ENCODE measurements at regions not wholly inside any gene's neighbourhood (a gene's known extent, or its start where the extent isn't known, plus 50 kb on each side); places are given as distances from the start of the nearest gene placed in this dataset.

DNA sequence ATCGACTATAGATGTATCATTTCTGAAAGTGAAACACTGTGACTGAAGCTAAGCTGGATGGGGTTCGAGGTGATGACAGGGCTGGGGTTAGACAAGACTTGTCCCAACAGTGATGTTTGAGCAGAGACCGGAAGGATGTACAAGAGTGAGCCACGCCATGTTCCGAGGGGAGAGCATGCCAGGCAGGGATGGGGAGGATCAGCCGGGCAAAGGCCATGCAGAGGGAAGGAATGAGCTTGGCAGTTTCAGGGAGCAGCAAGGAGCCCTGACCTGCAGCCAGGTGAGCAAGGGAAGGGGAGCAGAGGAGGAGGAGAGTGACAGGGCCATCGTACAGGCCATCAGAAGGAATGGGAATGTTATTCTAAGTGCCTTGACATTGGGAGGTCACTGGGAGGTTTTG lies 114.9 kb upstream of the GPR26 start:
- Mint-ChIP-seq H3K4me3 (no peak overlapping the region), H3K27me3 (ENCODE audit: low read depth) (no peaks in the 10 kb centered on the region; the same call in none of the 2 replicates), H3K4me1 (peaks cover 21 to 24% of the 10 kb centered on the region in 2 experiments), H3K9me3 (no peaks in the 10 kb centered on the region), H3K27ac (peak overlapping the region in 2 of 3 experiments; percentile 19 to 45; a peak in 2 of 7 replicates), H3K36me3 (ENCODE audit: insufficient read depth in 1 of 3, low read depth in 3 of 3) (no peaks in the 10 kb centered on the region; a peak in 1 of 7 replicates)
- H3K56ac ChIP-seq (ENCODE audit: insufficient read length, low read depth, low read length): no peak overlapping the region
- H4K8ac ChIP-seq (replicated peaks; ENCODE audit: insufficient read length, low read depth, low read length): no peak overlapping the region
- H2BK15ac ChIP-seq (ENCODE audit: low read depth, low read length): no peak overlapping the region
- no peak overlapping the region for H2AFZ ChIP-seq (ENCODE audit: low read length)
- no CpG with 5 or more reads among the region's 7 CpGs for WGBS (ENCODE audit: extremely low coverage, insufficient read length, low lambda C conversion rate)
- H2AK5ac ChIP-seq (ENCODE audit: insufficient read length, low read length): no peak overlapping the region
- H3K4me1 ChIP-seq (ENCODE audit: insufficient read depth, low read length): peaks cover 3% of the 10 kb centered on the region; the same call in 1 of the 2 replicates
- no peak overlapping the region for H3K23ac ChIP-seq (ENCODE audit: insufficient read length, low read depth, low read length)
- H2BK20ac ChIP-seq (ENCODE audit: low read depth, low read length, poor library complexity, severe bottlenecking): no peak overlapping the region
- H3K4ac ChIP-seq (ENCODE audit: low read depth, low read length): no peak overlapping the region
- no peak overlapping the region for H2BK12ac ChIP-seq (ENCODE audit: insufficient read length, low read depth, low read length)
- H3K18ac ChIP-seq (ENCODE audit: insufficient read length, low read depth, low read length): no peak overlapping the region
- no peak overlapping the region for H3K14ac ChIP-seq (ENCODE audit: insufficient read depth, low read length)
- H4K91ac ChIP-seq (ENCODE audit: insufficient read length, low read depth, low read length): no peak overlapping the region
- no peak overlapping the region for H2BK5ac ChIP-seq (ENCODE audit: insufficient read length, low read length)
- no peak overlapping the region for H4K5ac ChIP-seq (ENCODE audit: insufficient read length, low read depth, low read length)
- H3T11ph ChIP-seq (ENCODE audit: low read length): no peak overlapping the region
- no peak overlapping the region for H3K9ac ChIP-seq (ENCODE audit: extremely low read depth, insufficient read length, low read length)
- no peaks in the 10 kb centered on the region for H3K27me3 ChIP-seq (ENCODE audit: insufficient read depth, low read length)
- H3K27ac ChIP-seq (ENCODE audit: insufficient read length, low read depth, low read length): no peak overlapping the region
- DNase-seq: no peak
- H3K79me2 ChIP-seq (ENCODE audit: insufficient read depth, low read length): no peaks in the 10 kb centered on the region
- no peaks in the 10 kb centered on the region for H4K20me1 ChIP-seq (ENCODE audit: control insufficient read depth, insufficient read depth, insufficient read length)
- no peak for TF ChIP-seq CTCF (conservative IDR thresholded peaks at IDR 0.05)
- no peak overlapping the region for H2BK120ac ChIP-seq (ENCODE audit: low read depth, low read length, poor library complexity, severe bottlenecking)
- H3K79me1 ChIP-seq (ENCODE audit: insufficient read depth, low read depth, low read length, poor library complexity, severe bottlenecking): no peaks in the 10 kb centered on the region
- no peaks in the 10 kb centered on the region for H3K9me3 ChIP-seq (ENCODE audit: control insufficient read depth, low read depth, low read length)
- H3K4me2 ChIP-seq (ENCODE audit: insufficient read depth, insufficient read length, low read length): no peak overlapping the region
- H3K23me2 ChIP-seq (ENCODE audit: insufficient read length, low read depth, low read length, poor library complexity, severe bottlenecking): no peaks in the 10 kb centered on the region

Data from H9 (cell line).